BE2C (cell line): ENCODE measurements at regions not wholly inside any gene's neighbourhood (a gene's known extent, or its start where the extent isn't known, plus 50 kb on each side); places are given as distances from the start of the nearest gene placed in this dataset.

Experiments used
- DNase-seq: peaks from one replicate; pipeline ENCODE4 v3.0.0-alpha.2; 2020
- H3K27me3 ChIP-seq: fragments of 250-450 bp; sonication (Bioruptor Pico); 2 replicates; pipeline ENCODE4 v1.5.1; 2020; ENCODE audit warnings: mild to moderate bottlenecking
- H3K36me3 ChIP-seq: fragments of 250-450 bp; sonication (Bioruptor Pico); 2 replicates; pipeline ENCODE4 v1.5.1; 2020; ENCODE audit warnings: mild to moderate bottlenecking
- H3K4me1 ChIP-seq: fragments of 250-450 bp; sonication (Bioruptor Pico); 2 replicates; pipeline ENCODE4 v1.5.1; 2020
- H3K4me3 ChIP-seq: 2 replicates; pipeline ENCODE4 v1.5.1; 2011; ENCODE audit warnings: low read depth, low read length
- H3K9me3 ChIP-seq: fragments of 250-450 bp; sonication (Bioruptor Pico); 2 replicates; pipeline ENCODE4 v1.5.1; 2020
- TF ChIP-seq, protein P1 (sequence below): IDR thresholded peaks from 2 replicates; pipeline ENCODE4 v1.5.1; 2012; ENCODE audit warnings: mild to moderate bottlenecking, low read depth, low read length

DNA sequence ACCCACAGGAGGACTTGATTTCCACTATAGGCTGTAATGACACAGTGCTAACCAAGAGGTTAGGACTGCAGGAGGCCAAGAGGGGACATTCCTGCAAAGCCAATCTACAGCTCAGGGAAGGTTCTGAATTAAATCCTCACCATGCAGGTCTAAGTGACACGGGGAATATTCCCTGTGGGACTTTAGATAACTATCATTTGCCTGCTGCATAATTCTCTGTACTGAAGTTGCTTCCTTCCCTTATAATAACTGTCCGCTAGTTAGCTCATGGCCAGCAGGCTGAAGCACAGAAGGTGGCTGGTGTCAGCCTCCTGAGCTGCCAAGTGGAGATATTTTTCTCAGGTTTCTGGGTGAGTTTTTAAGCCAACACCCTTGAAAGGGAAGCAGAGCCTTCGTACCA is 74.6 kb upstream of the SOX9 start:
- H3K9me3 ChIP-seq = no peaks in the 10 kb centered on the region
- no peaks in the 10 kb centered on the region for H3K36me3 ChIP-seq
- H3K4me3 ChIP-seq = no peak overlapping the region
- TF ChIP-seq, protein P1, sequence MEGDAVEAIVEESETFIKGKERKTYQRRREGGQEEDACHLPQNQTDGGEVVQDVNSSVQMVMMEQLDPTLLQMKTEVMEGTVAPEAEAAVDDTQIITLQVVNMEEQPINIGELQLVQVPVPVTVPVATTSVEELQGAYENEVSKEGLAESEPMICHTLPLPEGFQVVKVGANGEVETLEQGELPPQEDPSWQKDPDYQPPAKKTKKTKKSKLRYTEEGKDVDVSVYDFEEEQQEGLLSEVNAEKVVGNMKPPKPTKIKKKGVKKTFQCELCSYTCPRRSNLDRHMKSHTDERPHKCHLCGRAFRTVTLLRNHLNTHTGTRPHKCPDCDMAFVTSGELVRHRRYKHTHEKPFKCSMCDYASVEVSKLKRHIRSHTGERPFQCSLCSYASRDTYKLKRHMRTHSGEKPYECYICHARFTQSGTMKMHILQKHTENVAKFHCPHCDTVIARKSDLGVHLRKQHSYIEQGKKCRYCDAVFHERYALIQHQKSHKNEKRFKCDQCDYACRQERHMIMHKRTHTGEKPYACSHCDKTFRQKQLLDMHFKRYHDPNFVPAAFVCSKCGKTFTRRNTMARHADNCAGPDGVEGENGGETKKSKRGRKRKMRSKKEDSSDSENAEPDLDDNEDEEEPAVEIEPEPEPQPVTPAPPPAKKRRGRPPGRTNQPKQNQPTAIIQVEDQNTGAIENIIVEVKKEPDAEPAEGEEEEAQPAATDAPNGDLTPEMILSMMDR = no peak
- no peak for DNase-seq
- peaks cover 5% of the 10 kb centered on the region; the same call in 1 of the 2 replicates for H3K4me1 ChIP-seq
- H3K27me3 ChIP-seq = no peaks in the 10 kb centered on the region

DNA sequence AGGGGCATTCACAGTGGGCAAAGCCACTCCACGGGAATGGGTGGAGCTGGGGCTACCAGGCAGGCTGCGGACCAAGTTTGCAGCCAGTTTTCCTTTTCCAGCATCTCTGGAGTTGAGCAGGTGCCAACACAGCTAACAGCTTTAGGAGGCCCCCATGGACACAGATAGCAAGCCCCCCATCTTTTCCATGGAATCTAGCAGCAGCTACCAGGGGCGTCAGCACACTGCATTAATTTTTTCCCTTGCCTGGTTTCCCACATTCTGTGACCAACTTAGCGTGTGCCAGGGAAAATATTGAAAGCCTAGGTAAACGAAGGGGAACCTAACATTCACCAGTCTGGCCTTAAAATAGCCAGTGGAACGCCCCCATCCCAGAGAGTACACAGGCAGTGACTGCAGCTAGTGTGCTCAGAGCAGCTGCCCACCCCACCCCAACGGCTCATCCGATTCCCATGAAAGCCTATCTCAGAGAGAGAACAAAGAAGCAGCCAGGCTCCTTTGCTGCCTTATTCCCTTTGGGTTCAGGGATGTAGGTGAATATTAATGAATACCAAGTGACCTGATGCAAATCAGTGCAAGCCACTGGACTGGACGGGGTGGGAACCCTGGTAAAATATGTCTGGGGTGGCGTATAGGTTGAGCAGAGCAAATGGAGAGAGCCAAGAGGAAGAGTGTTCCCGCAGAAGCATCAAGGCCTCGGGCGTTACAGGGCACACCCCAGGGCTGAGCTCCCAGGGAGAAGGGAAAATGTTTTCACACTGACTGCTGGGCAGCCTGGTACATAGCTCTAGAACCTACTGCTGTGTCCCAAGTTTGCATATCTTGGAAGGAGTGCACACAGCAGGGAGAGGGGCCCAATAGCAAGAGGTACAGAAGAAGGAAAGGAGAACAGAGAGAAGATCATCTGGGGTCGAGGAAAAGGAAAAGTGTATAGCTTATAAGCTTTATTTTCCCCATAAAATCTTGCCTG is 73.9 kb upstream of the SOX9 start:
- no peak overlapping the region for H3K4me3 ChIP-seq
- DNase-seq = no peak
- TF ChIP-seq, protein P1 = no peak
- no peaks in the 10 kb centered on the region for H3K27me3 ChIP-seq
- peaks cover 5% of the 10 kb centered on the region; the same call in 1 of the 2 replicates for H3K4me1 ChIP-seq
- H3K9me3 ChIP-seq = no peaks in the 10 kb centered on the region; the same call in 1 of the 2 replicates
- H3K36me3 ChIP-seq = no peaks in the 10 kb centered on the region

DNA sequence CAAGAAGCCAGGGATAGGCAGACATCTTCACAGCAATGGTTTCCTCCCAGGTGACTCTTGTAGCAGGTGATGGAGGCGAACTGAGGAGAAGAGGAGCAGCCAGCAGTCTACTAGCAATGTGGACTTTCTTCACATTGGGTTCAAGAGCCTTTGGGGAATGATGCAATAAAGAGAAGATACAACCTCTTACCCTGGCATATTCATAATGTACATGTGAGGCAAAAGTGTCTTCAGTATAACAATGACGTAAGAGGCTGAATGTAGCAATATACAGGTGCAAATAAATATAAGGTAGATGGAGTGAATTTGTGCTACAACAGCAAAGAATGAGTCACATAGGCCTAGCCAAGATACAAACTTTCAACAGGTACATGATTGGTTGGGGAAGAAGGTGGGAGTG is 70.9 kb upstream of the SOX9 start:
- no peaks in the 10 kb centered on the region; the same call in 1 of the 2 replicates for H3K9me3 ChIP-seq
- H3K36me3 ChIP-seq = no peaks in the 10 kb centered on the region
- no peak for DNase-seq
- H3K4me3 ChIP-seq = no peak overlapping the region
- H3K4me1 ChIP-seq = peaks cover 5% of the 10 kb centered on the region; the same call in 1 of the 2 replicates
- no peaks in the 10 kb centered on the region for H3K27me3 ChIP-seq
- TF ChIP-seq, protein P1 = no peak

DNA sequence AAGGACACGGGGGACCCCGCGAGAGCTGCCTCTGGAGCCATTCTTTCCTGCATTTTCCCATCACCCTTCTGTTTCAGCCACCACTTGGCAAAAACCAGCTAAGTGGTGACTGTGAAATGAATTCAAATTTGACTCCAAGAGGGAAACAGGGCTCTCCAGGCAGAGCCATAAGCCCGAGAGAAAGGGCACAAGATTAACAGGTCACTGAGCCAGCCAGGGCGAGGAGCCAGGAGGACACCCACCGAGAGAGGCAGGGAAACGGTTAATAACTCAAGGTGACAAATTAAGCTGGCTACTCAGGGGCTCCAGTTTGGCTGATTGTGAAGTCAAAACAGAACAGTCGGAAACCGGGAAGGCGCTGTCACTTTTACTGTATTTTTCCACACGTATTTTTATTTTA is 67.8 kb upstream of the SOX9 start:
- TF ChIP-seq, protein P1 = no peak
- DNase-seq = no peak

DNA sequence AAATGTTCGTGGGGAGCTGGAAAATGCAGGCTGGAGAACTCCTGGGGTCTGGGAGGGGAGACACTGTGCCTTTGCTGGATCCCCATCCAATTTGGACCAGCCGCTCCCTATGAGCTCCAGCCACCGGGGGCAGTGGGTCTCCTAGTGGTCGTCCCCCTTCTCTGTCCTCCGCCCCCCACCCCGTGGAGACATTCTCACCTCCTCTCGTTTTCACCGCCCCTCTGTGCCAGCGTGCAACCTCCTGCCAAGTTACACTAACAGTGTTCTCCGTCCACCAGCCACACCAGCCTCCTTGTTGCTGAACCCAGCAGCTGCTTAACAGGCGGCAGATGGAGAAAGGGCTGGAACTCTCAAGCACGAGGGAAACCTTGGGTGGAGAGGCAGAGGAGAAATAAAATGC is 67.4 kb upstream of the SOX9 start:
- Histone ChIP-seq H3K4me1 (no peaks in the 10 kb centered on the region), H3K4me3 (no peak overlapping the region), H3K36me3 (no peaks in the 10 kb centered on the region), H3K9me3 (no peaks in the 10 kb centered on the region; the same call in 1 of the 2 replicates), H3K27me3 (no peaks in the 10 kb centered on the region)
- DNase-seq = no peak
- TF ChIP-seq, protein P1 = 0 out of 2 replicates have a peak, but pooled peaks have one; percentile 7

More for the DNA sequence above, 67.8 kb upstream of the SOX9 start:
- no peaks in the 10 kb centered on the region; the same call in 1 of the 2 replicates for H3K9me3 ChIP-seq
- no peaks in the 10 kb centered on the region for H3K27me3 ChIP-seq
- no peaks in the 10 kb centered on the region for H3K36me3 ChIP-seq
- no peaks in the 10 kb centered on the region for H3K4me1 ChIP-seq
- no peak overlapping the region for H3K4me3 ChIP-seq

DNA sequence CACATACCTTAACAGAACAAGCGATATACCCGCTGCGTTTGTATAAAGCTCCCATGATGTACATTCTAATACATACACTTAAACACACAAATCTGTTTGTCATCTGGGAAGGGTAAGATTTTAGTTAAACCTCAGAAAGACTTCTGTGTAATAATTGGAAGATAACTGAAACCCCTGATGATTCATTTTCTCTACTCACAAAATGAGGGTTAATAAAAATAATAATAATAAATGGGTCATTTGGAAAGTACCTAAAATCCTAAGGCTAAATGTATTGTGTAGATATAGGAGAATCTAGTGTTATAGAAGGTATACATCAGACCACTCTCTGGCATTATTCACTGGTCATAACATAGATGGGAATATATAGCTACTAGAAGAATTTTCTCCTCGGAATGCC is 64.7 kb upstream of the SOX9 start:
- DNase-seq = no peak
- H3K27me3 ChIP-seq = no peaks in the 10 kb centered on the region

More for the DNA sequence above, 64.7 kb upstream of the SOX9 start:
- H3K36me3 ChIP-seq = no peaks in the 10 kb centered on the region
- no peaks in the 10 kb centered on the region for H3K4me1 ChIP-seq
- TF ChIP-seq, protein P1 = no peak
- H3K4me3 ChIP-seq = no peak overlapping the region
- H3K9me3 ChIP-seq = no peaks in the 10 kb centered on the region; the same call in 1 of the 2 replicates
